Immature natural killer cell (primary cell): ENCODE measurements at regions not wholly inside any gene's neighbourhood (a gene's known extent, or its start where the extent isn't known, plus 50 kb on each side); places are given as distances from the start of the nearest gene placed in this dataset.

ENCODE experiments used
- DNase-seq, 3 donors: peaks; one replicate each; pipeline ENCODE4 v3.0.0; 2022; ENCODE audit warnings: mixed read lengths in 1 of 3
- H3K27ac Mint-ChIP-seq, 6 donors: one replicate each; pipeline ENCODE4 v1.8.0; 2020; ENCODE audit warnings: mixed read lengths in 6 of 6, mild to moderate bottlenecking in 5 of 6, inconsistent platforms in 4 of 6, moderate library complexity in 3 of 6
- H3K27me3 Mint-ChIP-seq, 3 donors: one replicate each; pipeline ENCODE4 v1.8.0; 2020 to 2021; ENCODE audit warnings: low read depth in 3 of 3, mild to moderate bottlenecking in 3 of 3, mixed read lengths in 3 of 3, moderate library complexity in 3 of 3, inconsistent platforms in 1 of 3
- H3K36me3 Mint-ChIP-seq, 3 donors: one replicate each; pipeline ENCODE4 v1.8.0; 2020; ENCODE audit warnings: mixed read lengths in 3 of 3, inconsistent platforms in 2 of 3, mild to moderate bottlenecking in 2 of 3
- H3K4me1 Mint-ChIP-seq, 2 donors: one replicate each; pipeline ENCODE4 v1.8.0; 2020; ENCODE audit warnings: inconsistent platforms in 2 of 2, mild to moderate bottlenecking in 2 of 2, mixed read lengths in 2 of 2, moderate library complexity in 1 of 2
- H3K4me3 Mint-ChIP-seq, 5 donors: one replicate each; pipeline ENCODE4 v1.8.0; 2020; ENCODE audit warnings: mild to moderate bottlenecking in 5 of 5, mixed read lengths in 5 of 5, inconsistent platforms in 3 of 5, moderate library complexity in 3 of 5
- H3K9me3 Mint-ChIP-seq, 6 donors: one replicate each; pipeline ENCODE4 v1.8.0; 2020; ENCODE audit warnings: mild to moderate bottlenecking in 6 of 6, mixed read lengths in 6 of 6, inconsistent platforms in 4 of 6, moderate library complexity in 3 of 6

GRCh38 chr10:91035650-91036292 is 114.9 kb upstream of the ANKRD1 start:
- no peak for DNase-seq
- Mint-ChIP-seq H3K9me3 (no peaks in the 10 kb centered on the region), H3K36me3 (no peaks in the 10 kb centered on the region), H3K4me1 (peaks cover 13 to 19% of the 10 kb centered on the region in 2 donors), H3K27me3 (peaks cover 3 to 17% (median 6%) of the 10 kb centered on the region in 3 donors), H3K4me3 (no peak overlapping the region), H3K27ac (no peak overlapping the region)

- Mint-ChIP-seq H3K27ac (no peak overlapping the region), H3K36me3 (no peaks in the 10 kb centered on the region), H3K27me3 (peaks cover 3 to 17% (median 4%) of the 10 kb centered on the region in 3 donors), H3K4me1 (peaks cover 13 to 19% of the 10 kb centered on the region in 2 donors), H3K4me3 (no peak overlapping the region), H3K9me3 (no peaks in the 10 kb centered on the region)
- DNase-seq = no peak
Observed at GRCh38 chr10:91036807-91037411, 116.0 kb upstream of the ANKRD1 start.

GRCh38 chr10:91038971-91039370 is 118.1 kb upstream of the ANKRD1 start:
- H3K27ac Mint-ChIP-seq = no peak overlapping the region
- peaks cover 6 to 12% of the 10 kb centered on the region in 2 donors for H3K4me1 Mint-ChIP-seq
- H3K27me3 Mint-ChIP-seq = peaks cover 1 to 7% (median 4%) of the 10 kb centered on the region in 3 donors
- no peak for DNase-seq
- H3K36me3 Mint-ChIP-seq = no peaks in the 10 kb centered on the region
- H3K9me3 Mint-ChIP-seq = no peaks in the 10 kb centered on the region
- H3K4me3 Mint-ChIP-seq = no peak overlapping the region

- no peaks in the 10 kb centered on the region for H3K9me3 Mint-ChIP-seq
- no peaks in the 10 kb centered on the region for H3K36me3 Mint-ChIP-seq
- no peak overlapping the region for H3K27ac Mint-ChIP-seq
- H3K4me3 Mint-ChIP-seq = no peak overlapping the region
- DNase-seq = no peak
- peaks cover 0 to 7% (median 3%) of the 10 kb centered on the region in 3 donors for H3K27me3 Mint-ChIP-seq
- no peaks in the 10 kb centered on the region for H3K4me1 Mint-ChIP-seq
Observed at GRCh38 chr10:91040343-91040742, 119.5 kb upstream of the ANKRD1 start.

- no peaks in the 10 kb centered on the region for H3K36me3 Mint-ChIP-seq
- no peaks in the 10 kb centered on the region for H3K4me1 Mint-ChIP-seq
- peaks cover 0 to 10% (median 2%) of the 10 kb centered on the region in 3 donors for H3K27me3 Mint-ChIP-seq
- H3K4me3 Mint-ChIP-seq = no peak overlapping the region
- DNase-seq = no peak
- peaks cover 0 to 2% (median 0%) of the 10 kb centered on the region in 6 donors for H3K9me3 Mint-ChIP-seq
- no peak overlapping the region for H3K27ac Mint-ChIP-seq
Observed at GRCh38 chr10:91042069-91042468, 121.2 kb upstream of the ANKRD1 start.

GRCh38 chr10:91043173-91043910 is 122.5 kb upstream of the ANKRD1 start:
- peaks cover 0 to 2% (median 0%) of the 10 kb centered on the region in 6 donors for H3K9me3 Mint-ChIP-seq
- peaks cover 2% of the 10 kb centered on the region in 2 donors for H3K4me1 Mint-ChIP-seq
- no peak overlapping the region for H3K4me3 Mint-ChIP-seq
- no peak overlapping the region for H3K27ac Mint-ChIP-seq
- H3K27me3 Mint-ChIP-seq = peaks cover 0 to 12% (median 3%) of the 10 kb centered on the region in 3 donors
- DNase-seq = no peak
- no peaks in the 10 kb centered on the region for H3K36me3 Mint-ChIP-seq

- H3K4me1 Mint-ChIP-seq = peaks cover 5 to 6% of the 10 kb centered on the region in 2 donors
Observed at GRCh38 chr10:91046869-91047268, 126.0 kb upstream of the ANKRD1 start.

GRCh38 chr10:91048380-91048779 is 127.5 kb upstream of the ANKRD1 start:
- Mint-ChIP-seq H3K27me3 (peaks cover 2 to 14% (median 8%) of the 10 kb centered on the region in 3 donors), H3K27ac (peak overlapping the region in 1 of 6 donors; percentile 31)

More at GRCh38 chr10:91046869-91047268, 126.0 kb upstream of the ANKRD1 start:
- H3K27me3 Mint-ChIP-seq = peaks cover 2 to 13% (median 6%) of the 10 kb centered on the region in 3 donors
- H3K9me3 Mint-ChIP-seq = peaks cover 0 to 2% (median 0%) of the 10 kb centered on the region in 6 donors
- no peaks in the 10 kb centered on the region for H3K36me3 Mint-ChIP-seq
- no peak for DNase-seq
- no peak overlapping the region for H3K4me3 Mint-ChIP-seq
- H3K27ac Mint-ChIP-seq = no peak overlapping the region

GRCh38 chr10:91049296-91049987 is 128.6 kb upstream of the ANKRD1 start:
- peaks cover 5 to 6% of the 10 kb centered on the region in 2 donors for H3K4me1 Mint-ChIP-seq
- peaks cover 0 to 2% (median 0%) of the 10 kb centered on the region in 6 donors for H3K9me3 Mint-ChIP-seq
- H3K27ac Mint-ChIP-seq = no peak overlapping the region
- H3K27me3 Mint-ChIP-seq = peaks cover 2 to 14% (median 8%) of the 10 kb centered on the region in 3 donors
- H3K36me3 Mint-ChIP-seq = no peaks in the 10 kb centered on the region
- H3K4me3 Mint-ChIP-seq = no peak overlapping the region
- DNase-seq = no peak

More at GRCh38 chr10:91048380-91048779, 127.5 kb upstream of the ANKRD1 start:
- H3K36me3 Mint-ChIP-seq = no peaks in the 10 kb centered on the region
- DNase-seq = no peak
- H3K4me3 Mint-ChIP-seq = no peak overlapping the region
- H3K4me1 Mint-ChIP-seq = peaks cover 5 to 6% of the 10 kb centered on the region in 2 donors
- H3K9me3 Mint-ChIP-seq = peaks cover 0 to 2% (median 0%) of the 10 kb centered on the region in 6 donors

- Mint-ChIP-seq H3K4me1 (peaks cover 5 to 6% of the 10 kb centered on the region in 2 donors), H3K27ac (no peak overlapping the region), H3K36me3 (no peaks in the 10 kb centered on the region), H3K27me3 (peaks cover 2 to 14% (median 8%) of the 10 kb centered on the region in 3 donors), H3K4me3 (no peak overlapping the region), H3K9me3 (peaks cover 0 to 2% (median 0%) of the 10 kb centered on the region in 6 donors)
- no peak for DNase-seq
Observed at GRCh38 chr10:91049988-91050360, 129.1 kb upstream of the ANKRD1 start.

GRCh38 chr10:91050371-91051034 is 129.6 kb upstream of the ANKRD1 start:
- Mint-ChIP-seq H3K36me3 (no peaks in the 10 kb centered on the region), H3K27me3 (peaks cover 2 to 14% (median 8%) of the 10 kb centered on the region in 3 donors), H3K27ac (no peak overlapping the region)

GRCh38 chr10:91051829-91052228 is 130.9 kb upstream of the ANKRD1 start:
- Mint-ChIP-seq H3K4me3 (no peak overlapping the region), H3K4me1 (peaks cover 5 to 6% of the 10 kb centered on the region in 2 donors), H3K36me3 (no peaks in the 10 kb centered on the region), H3K9me3 (no peaks in the 10 kb centered on the region), H3K27ac (no peak overlapping the region), H3K27me3 (peaks cover 2 to 14% (median 7%) of the 10 kb centered on the region in 3 donors)
- no peak for DNase-seq

More at GRCh38 chr10:91050371-91051034, 129.6 kb upstream of the ANKRD1 start:
- no peak overlapping the region for H3K4me3 Mint-ChIP-seq
- DNase-seq = no peak
- peaks cover 5 to 6% of the 10 kb centered on the region in 2 donors for H3K4me1 Mint-ChIP-seq
- H3K9me3 Mint-ChIP-seq = peaks cover 0 to 2% (median 0%) of the 10 kb centered on the region in 6 donors

- Mint-ChIP-seq H3K27me3 (peaks cover 2 to 12% (median 2%) of the 10 kb centered on the region in 3 donors), H3K36me3 (no peaks in the 10 kb centered on the region), H3K27ac (no peak overlapping the region), H3K4me1 (no peaks in the 10 kb centered on the region), H3K4me3 (no peak overlapping the region), H3K9me3 (no peaks in the 10 kb centered on the region)
- DNase-seq = no peak
Observed at GRCh38 chr10:91054325-91054724, 133.4 kb upstream of the ANKRD1 start.
